SK-N-SH (cell line): ENCODE measurements at regions not wholly inside any gene's neighbourhood (a gene's known extent, or its start where the extent isn't known, plus 50 kb on each side); places are given as distances from the start of the nearest gene placed in this dataset.

Experiments
- CTCF ChIA-PET: fragments of 300-600, 350-600 bp; formaldehyde crosslinking; extraction: SDS; loops from one replicate; lab custom pipeline; 2021; lab: Yijun Ruan, JAX
- POLR2A ChIA-PET: fragments of 350-600 bp; sonication (Branson Sonifier 250); formaldehyde crosslinking; extraction: SDS; loops from one replicate; lab custom pipeline; 2020; ENCODE audit warnings: antibody characterized with exemption, inconsistent platforms; lab: Yijun Ruan, JAX
- DNase-seq: peaks from one replicate; pipeline ENCODE4 v3.0.0; 2012
- H2AFZ ChIP-seq: fragments of 200-600 bp; sonication (generic); 2 replicates; pipeline ENCODE4 v1.8.1; 2016; ENCODE audit warnings: antibody characterized with exemption, mild to moderate bottlenecking, low read depth
- H3F3A ChIP-seq: fragments of 200-600 bp; sonication (generic); replicated peaks from 2 replicates; pipeline ENCODE3; 2016; ENCODE audit warnings: antibody characterized with exemption, mild to moderate bottlenecking; ENCODE audit not compliant: insufficient read depth
- H3K27ac ChIP-seq, 2 experiments: fragments of 200-500 bp in 1 of 2; fragments of 200-600 bp in 1 of 2; sonication (Bioruptor generic) in 1 of 2; sonication (generic), shearing (Covaris generic) in 1 of 2; 2 replicates each; pipeline versions ENCODE4 v1.5.1 to v1.6.1; 2014 to 2016; ENCODE audit warnings: low read depth in 2 of 2, inconsistent platforms in 1 of 2, low read length in 1 of 2, mild to moderate bottlenecking in 1 of 2, mixed read lengths in 1 of 2
- H3K27me3 ChIP-seq: fragments of 200-600 bp; sonication (generic), shearing (Covaris generic); 2 replicates; pipeline ENCODE4 v1.6.1; 2016; ENCODE audit warnings: mixed run types; ENCODE audit not compliant: insufficient read depth
- H3K36me3 ChIP-seq, 2 experiments: fragments of 200-500 bp in 1 of 2; fragments of 200-600 bp in 1 of 2; sonication (Bioruptor generic) in 1 of 2; sonication (generic) in 1 of 2; replicated peaks in 1 of 2; 2 replicates each; pipeline versions ENCODE3 to v1.5.1; 2014 to 2016; ENCODE audit warnings: low read length in 1 of 2, mild to moderate bottlenecking in 1 of 2; ENCODE audit not compliant: insufficient read depth in 2 of 2, control insufficient read depth in 1 of 2
- H3K4me1 ChIP-seq, 2 experiments: fragments of 200-500 bp in 1 of 2; fragments of 200-600 bp in 1 of 2; sonication (Bioruptor generic) in 1 of 2; sonication (generic), shearing (Covaris generic) in 1 of 2; 2 replicates each; pipeline versions ENCODE4 v1.5.1 to v1.6.1; 2014 to 2016; ENCODE audit warnings: low read depth in 1 of 2, low read length in 1 of 2, mixed run types in 1 of 2; ENCODE audit not compliant: insufficient read depth in 2 of 2, control insufficient read depth in 1 of 2
- H3K4me2 ChIP-seq: fragments of 200-600 bp; sonication (generic), shearing (Covaris generic); 2 replicates; pipeline ENCODE4 v1.6.1; 2017; ENCODE audit warnings: mixed run types
- H3K4me3 ChIP-seq, 2 experiments: fragments of 200-500 bp in 1 of 2; fragments of 200-600 bp in 1 of 2; sonication (Bioruptor generic) in 1 of 2; sonication (generic), shearing (Covaris generic) in 1 of 2; 2 replicates each; pipeline versions ENCODE4 v1.5.1 to v1.8.1; 2014 to 2016; ENCODE audit warnings: low read depth in 2 of 2, inconsistent platforms in 1 of 2, low read length in 1 of 2, mild to moderate bottlenecking in 1 of 2, mixed read lengths in 1 of 2, moderate library complexity in 1 of 2
- H3K79me2 ChIP-seq: fragments of 200-600 bp; sonication (generic); 2 replicates; pipeline ENCODE4 v1.8.1; 2017; ENCODE audit warnings: mild to moderate bottlenecking; ENCODE audit not compliant: insufficient read depth
- H3K9ac ChIP-seq: fragments of 200-600 bp; sonication (generic); 2 replicates; pipeline ENCODE4 v1.6.1; 2017; ENCODE audit warnings: mixed run types
- H3K9me2 ChIP-seq: fragments of 200-600 bp; sonication (generic); 2 replicates; pipeline ENCODE4 v1.6.1; 2017; ENCODE audit warnings: mixed run types
- H3K9me3 ChIP-seq: fragments of 200-600 bp; sonication (generic); 2 replicates; pipeline ENCODE4 v1.6.1; 2017; ENCODE audit warnings: mixed run types, mild to moderate bottlenecking, moderate library complexity
- H4K20me1 ChIP-seq: fragments of 200-600 bp; sonication (generic); 2 replicates; pipeline ENCODE4 v1.6.1; 2017; ENCODE audit warnings: mild to moderate bottlenecking, mixed run types; ENCODE audit not compliant: insufficient read depth
- CHD2 ChIP-seq: fragments of 150-350 bp; IDR thresholded peaks from 2 replicates; pipeline ENCODE4 v1.6.1; 2018; ENCODE audit warnings: low read length; ENCODE audit not compliant: partially characterized antibody
- EP300 ChIP-seq, 2 experiments: IDR thresholded peaks; 2 replicates each; pipeline versions ENCODE4 v1.4.0 to v1.6.1; 2012; ENCODE audit warnings: borderline replicate concordance in 1 of 2, low read depth in 1 of 2, low read length in 1 of 2
- EZH2phosphoT487 ChIP-seq: fragments of 200-600 bp; sonication (generic); IDR thresholded peaks from 2 replicates; pipeline ENCODE4 v1.6.1; 2017; ENCODE audit warnings: low read depth, mixed run types, mild to moderate bottlenecking, antibody characterized with exemption, moderate library complexity, borderline replicate concordance
- FOSL2 ChIP-seq: IDR thresholded peaks from 2 replicates; pipeline ENCODE4 v1.4.0; 2012; ENCODE audit warnings: low read depth, mild to moderate bottlenecking, moderate library complexity, borderline replicate concordance
- MXI1 ChIP-seq: IDR thresholded peaks from 2 replicates; pipeline ENCODE4 v1.6.1; 2012; ENCODE audit warnings: mild to moderate bottlenecking, low read depth, low read length, improper control_type of control experiment
- NFIC ChIP-seq: IDR thresholded peaks from 2 replicates; pipeline ENCODE4 v1.4.0; 2012; ENCODE audit warnings: borderline replicate concordance
- NRF1 ChIP-seq: IDR thresholded peaks from 2 replicates; pipeline ENCODE4 v1.6.1; 2012; ENCODE audit warnings: low read depth, mild to moderate bottlenecking, low read length
- RAD21 ChIP-seq: IDR thresholded peaks from 2 replicates; pipeline ENCODE4 v1.6.1; 2012; ENCODE audit warnings: mild to moderate bottlenecking, low read length
- RFX5 ChIP-seq: IDR thresholded peaks from 2 replicates; pipeline ENCODE4 v1.6.1; 2012; ENCODE audit warnings: mild to moderate bottlenecking, improper control_type of control experiment, low read length
- RXRA ChIP-seq: IDR thresholded peaks from 2 replicates; pipeline ENCODE4 v1.4.0; 2012; ENCODE audit warnings: low read depth, mild to moderate bottlenecking, borderline replicate concordance
- SIN3A ChIP-seq: IDR thresholded peaks from 2 replicates; pipeline ENCODE4 v1.6.1; 2012; ENCODE audit warnings: low read depth, mild to moderate bottlenecking, low read length, moderate library complexity, borderline replicate concordance
- SMC3 ChIP-seq: IDR thresholded peaks from 2 replicates; pipeline ENCODE4 v1.6.1; 2012; ENCODE audit warnings: low read depth, low read length, improper control_type of control experiment
- TAF1 ChIP-seq: IDR thresholded peaks from 2 replicates; pipeline ENCODE4 v1.6.1; 2012; ENCODE audit warnings: low read depth, mild to moderate bottlenecking, low read length, moderate library complexity, borderline replicate concordance
- TEAD4 ChIP-seq: IDR thresholded peaks from 2 replicates; pipeline ENCODE4 v1.4.0; 2012; ENCODE audit warnings: mild to moderate bottlenecking, borderline replicate concordance; ENCODE audit not compliant: insufficient read depth
- YY1 ChIP-seq: IDR thresholded peaks from 2 replicates; pipeline ENCODE4 v1.4.0; 2012; ENCODE audit warnings: low read depth, mild to moderate bottlenecking
- WGBS: methylation state at CpG from one replicate; pipeline ENCODE4 v1.1.6; 2017; ENCODE audit warnings: low lambda C conversion rate; 5-methylcytosine and 5-hydroxymethylcytosine counted together
- TF ChIP-seq, protein P1 (sequence below): IDR thresholded peaks from 2 replicates; pipeline ENCODE4 v1.4.0; 2012; ENCODE audit warnings: low read depth, borderline replicate concordance
- TF ChIP-seq, protein P2 (sequence below): IDR thresholded peaks from 2 replicates; pipeline ENCODE4; 2012
- TF ChIP-seq, protein P3 (sequence below): IDR thresholded peaks from 2 replicates; pipeline ENCODE4 v1.4.0; 2012; ENCODE audit warnings: low read depth

- no peak overlapping the region for H2AFZ ChIP-seq
- ChIA-PET POLR2A (no interaction called here), CTCF (interaction anchor here (1.0 kb wide), 1 partner anchor 10 kb away, joined by 3 read pairs; no protein-coding TSS in a partner anchor)
- WGBS: 47% methylated on average over 2 of the region's 2 CpGs
- no peak overlapping the region for H3K9ac ChIP-seq
- H3K9me2 ChIP-seq: no peaks in the 10 kb centered on the region
- H4K20me1 ChIP-seq: no peaks in the 10 kb centered on the region; the same call in 1 of the 2 replicates
- no peak overlapping the region for H3K4me2 ChIP-seq
- H3K36me3 ChIP-seq: no peaks in the 10 kb centered on the region
- H3K4me1 ChIP-seq: peaks cover 0 to 4% of the 10 kb centered on the region in 2 experiments; a peak in 1 of 4 replicates
- no peak overlapping the region for H3K27ac ChIP-seq
- no peaks in the 10 kb centered on the region for H3F3A ChIP-seq
- H3K4me3 ChIP-seq: no peak overlapping the region
- H3K9me3 ChIP-seq: no peaks in the 10 kb centered on the region
- DNase-seq: no peak
- H3K27me3 ChIP-seq: no peaks in the 10 kb centered on the region
- no peaks in the 10 kb centered on the region for H3K79me2 ChIP-seq
- TF ChIP-seq EP300 (IDR thresholded peaks at IDR 0.05; ENCODE audit: borderline replicate concordance in 1 of 2, low read depth in 1 of 2, low read length in 1 of 2) (no peak), FOSL2 (no peak), NRF1 (no peak), TAF1 (no peak), SMC3 (no peak), RFX5 (no peak), SIN3A (no peak), CHD2 (no peak), RAD21 (no peak), MXI1 (no peak), YY1 (no peak), EZH2phosphoT487 (no peak), NFIC (no peak), RXRA (no peak), TEAD4 (no peak)
- TF ChIP-seq, protein P1, sequence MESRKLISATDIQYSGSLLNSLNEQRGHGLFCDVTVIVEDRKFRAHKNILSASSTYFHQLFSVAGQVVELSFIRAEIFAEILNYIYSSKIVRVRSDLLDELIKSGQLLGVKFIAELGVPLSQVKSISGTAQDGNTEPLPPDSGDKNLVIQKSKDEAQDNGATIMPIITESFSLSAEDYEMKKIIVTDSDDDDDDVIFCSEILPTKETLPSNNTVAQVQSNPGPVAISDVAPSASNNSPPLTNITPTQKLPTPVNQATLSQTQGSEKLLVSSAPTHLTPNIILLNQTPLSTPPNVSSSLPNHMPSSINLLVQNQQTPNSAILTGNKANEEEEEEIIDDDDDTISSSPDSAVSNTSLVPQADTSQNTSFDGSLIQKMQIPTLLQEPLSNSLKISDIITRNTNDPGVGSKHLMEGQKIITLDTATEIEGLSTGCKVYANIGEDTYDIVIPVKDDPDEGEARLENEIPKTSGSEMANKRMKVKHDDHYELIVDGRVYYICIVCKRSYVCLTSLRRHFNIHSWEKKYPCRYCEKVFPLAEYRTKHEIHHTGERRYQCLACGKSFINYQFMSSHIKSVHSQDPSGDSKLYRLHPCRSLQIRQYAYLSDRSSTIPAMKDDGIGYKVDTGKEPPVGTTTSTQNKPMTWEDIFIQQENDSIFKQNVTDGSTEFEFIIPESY: no peak
- TF ChIP-seq, protein P2, sequence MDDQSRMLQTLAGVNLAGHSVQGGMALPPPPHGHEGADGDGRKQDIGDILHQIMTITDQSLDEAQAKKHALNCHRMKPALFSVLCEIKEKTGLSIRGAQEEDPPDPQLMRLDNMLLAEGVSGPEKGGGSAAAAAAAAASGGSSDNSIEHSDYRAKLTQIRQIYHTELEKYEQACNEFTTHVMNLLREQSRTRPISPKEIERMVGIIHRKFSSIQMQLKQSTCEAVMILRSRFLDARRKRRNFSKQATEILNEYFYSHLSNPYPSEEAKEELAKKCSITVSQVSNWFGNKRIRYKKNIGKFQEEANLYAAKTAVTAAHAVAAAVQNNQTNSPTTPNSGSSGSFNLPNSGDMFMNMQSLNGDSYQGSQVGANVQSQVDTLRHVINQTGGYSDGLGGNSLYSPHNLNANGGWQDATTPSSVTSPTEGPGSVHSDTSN: no peak
- TF ChIP-seq, protein P3, sequence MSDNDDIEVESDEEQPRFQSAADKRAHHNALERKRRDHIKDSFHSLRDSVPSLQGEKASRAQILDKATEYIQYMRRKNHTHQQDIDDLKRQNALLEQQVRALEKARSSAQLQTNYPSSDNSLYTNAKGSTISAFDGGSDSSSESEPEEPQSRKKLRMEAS: no peak
These were observed 555.1 kb upstream of the POT1 start for GRCh38 chr7:125484755-125485154.
